GM12878 (cell line): ENCODE measurements at regions not wholly inside any gene's neighbourhood (a gene's known extent, or its start where the extent isn't known, plus 50 kb on each side); places are given as distances from the start of the nearest gene placed in this dataset.

ENCODE experiments used
- ATAC-seq: fragments of 200-7000 bp; cut with Tn5 transposase; 3 replicates; pipeline ENCODE4 v1.9.1; 2020; ENCODE audit warnings: mild to moderate bottlenecking, moderate library complexity
- BruUV-seq: library from RNA; stranded (reverse); fragments of 400-500 nt; replicated peaks from 2 replicates; lab custom pipeline; 2021; lab: Mats Ljungman, UMichigan
- CTCF ChIA-PET: fragments of 300-600 bp; sonication (Branson Sonifier 250); formaldehyde crosslinking; extraction: SDS; loops from one replicate; lab custom pipeline; 2021; ENCODE audit warnings: inconsistent platforms; lab: Yijun Ruan, JAX
- POLR2A ChIA-PET: fragments of 350-600 bp; formaldehyde crosslinking; extraction: SDS; loops from one replicate; lab custom pipeline; 2021; ENCODE audit warnings: inconsistent platforms; lab: Charles Lee
- RAD21 ChIA-PET: fragments of 300-600 bp; sonication (Branson Sonifier 250); formaldehyde crosslinking; loops from one replicate; lab custom pipeline; 2023; ENCODE audit warnings: antibody characterized with exemption; ENCODE audit not compliant: unreplicated experiment; lab: Charles Lee
- SMC1A ChIA-PET: fragments of 300-600 bp; sonication (Branson Sonifier 250); formaldehyde crosslinking; loops from one replicate; lab custom pipeline; 2023; ENCODE audit not compliant: unreplicated experiment, uncharacterized antibody; lab: Charles Lee
- DNase-seq: peaks from one replicate; pipeline ENCODE4 v3.0.0-alpha.2; 2011; ENCODE audit warnings: low read depth, low spot score
- FAIRE-seq: peaks from 3 replicates; lab custom pipeline; 2011; peaks lifted over from hg19 to GRCh38; lab: Jason Lieb, UNC
- H2AFZ ChIP-seq: 2 replicates; pipeline ENCODE4 v1.6.0; 2011; ENCODE audit warnings: low read depth, low read length, control low read depth; ENCODE audit not compliant: control insufficient read depth
- H3K27ac ChIP-seq: 2 replicates; pipeline ENCODE4 v1.5.1; 2011; ENCODE audit warnings: control low read depth; ENCODE audit not compliant: control insufficient read depth, insufficient read depth
- H3K27me3 ChIP-seq, 2 experiments: replicated peaks in 1 of 2; 2 replicates each; pipeline versions ENCODE4 v1.6.0 to v1.6.1; 2011; ENCODE audit warnings: low read length in 1 of 2; ENCODE audit not compliant: control insufficient read depth in 2 of 2, insufficient read depth in 2 of 2
- H3K36me3 ChIP-seq, 2 experiments: 2 replicates each; pipeline ENCODE4 v1.5.1; 2011; ENCODE audit warnings: low read length in 1 of 2; ENCODE audit not compliant: control insufficient read depth in 2 of 2, insufficient read depth in 2 of 2
- H3K4me1 ChIP-seq: 2 replicates; pipeline ENCODE4 v1.6.1; 2011; ENCODE audit warnings: mild to moderate bottlenecking, low read length, moderate library complexity, mixed read lengths; ENCODE audit not compliant: control insufficient read depth, insufficient read depth
- H3K4me2 ChIP-seq: 2 replicates; pipeline ENCODE4 v1.6.0; 2011; ENCODE audit warnings: control low read depth; ENCODE audit not compliant: control insufficient read depth, insufficient read depth
- H3K4me3 ChIP-seq: fragments of 200-600 bp; sonication (generic); 2 replicates; pipeline ENCODE4 v1.5.1; 2016
- H3K79me2 ChIP-seq: 2 replicates; pipeline ENCODE4 v1.6.0; 2011; ENCODE audit warnings: low read length; ENCODE audit not compliant: control insufficient read depth, insufficient read depth
- H3K9ac ChIP-seq: 2 replicates; pipeline ENCODE4 v1.8.0; 2011; ENCODE audit warnings: low read length, control low read depth, mixed read lengths; ENCODE audit not compliant: control insufficient read depth, insufficient read depth
- H3K9me3 ChIP-seq: replicated peaks from 3 replicates; pipeline ENCODE4 v1.5.1; 2011; ENCODE audit warnings: mild to moderate bottlenecking, low read length; ENCODE audit not compliant: control insufficient read depth, insufficient read depth
- H4K20me1 ChIP-seq: 2 replicates; pipeline ENCODE4 v1.6.0; 2011; ENCODE audit not compliant: control insufficient read depth, insufficient read depth
- BMI1 ChIP-seq: fragments of 450-650 bp; IDR thresholded peaks from 2 replicates; pipeline ENCODE4 v1.6.1; 2016; ENCODE audit warnings: mild to moderate bottlenecking, moderate library complexity, borderline replicate concordance
- CHD2 ChIP-seq: IDR thresholded peaks from 2 replicates; pipeline ENCODE4 v1.6.1; 2011; ENCODE audit warnings: low read depth, low read length, improper control_type of control experiment, borderline replicate concordance
- ETV6 ChIP-seq, 2 experiments: fragments of 450-650 bp in 1 of 2; IDR thresholded peaks in 1 of 2; conservative IDR thresholded peaks in 1 of 2; 2 replicates each; pipeline ENCODE4 v1.6.1; 2014; ENCODE audit warnings: antibody characterized with exemption in 1 of 2, borderline replicate concordance in 1 of 2, low read depth in 1 of 2, mild to moderate bottlenecking in 1 of 2, moderate library complexity in 1 of 2
- JUND ChIP-seq: IDR thresholded peaks from 2 replicates; pipeline ENCODE4 v1.6.1; 2012; ENCODE audit warnings: low read depth, mild to moderate bottlenecking, low read length, improper control_type of control experiment, moderate library complexity
- KLF5 ChIP-seq: fragments of 450-650 bp; IDR thresholded peaks from 2 replicates; pipeline ENCODE4 v1.6.1; 2014; ENCODE audit warnings: mild to moderate bottlenecking; ENCODE audit not compliant: partially characterized antibody
- MTA2 ChIP-seq: fragments of 450-650 bp; IDR thresholded peaks from 2 replicates; pipeline ENCODE4 v1.6.1; 2016; ENCODE audit warnings: low read depth, mild to moderate bottlenecking, moderate library complexity
- POLR2A ChIP-seq: IDR thresholded peaks from 2 replicates; pipeline ENCODE4 v1.6.1; 2011; ENCODE audit warnings: low read depth, mild to moderate bottlenecking, low read length
- POU2F2 ChIP-seq: IDR thresholded peaks from 3 replicates; pipeline ENCODE4 v1.6.1; 2011; ENCODE audit warnings: low read depth, mild to moderate bottlenecking, low read length, borderline replicate concordance
- RELA ChIP-seq: fragments of 450-650 bp; IDR thresholded peaks from 2 replicates; pipeline ENCODE4 v1.8.0; 2014; ENCODE audit warnings: borderline replicate concordance; ENCODE audit not compliant: partially characterized antibody
- SMARCA5 ChIP-seq: fragments of 450-650 bp; IDR thresholded peaks from 2 replicates; pipeline ENCODE4 v1.6.1; 2017; ENCODE audit warnings: mild to moderate bottlenecking
- SREBF1 ChIP-seq: IDR thresholded peaks from 2 replicates; pipeline ENCODE4 v1.6.1; 2012; ENCODE audit warnings: mild to moderate bottlenecking, low read length
- WRNIP1 ChIP-seq: IDR thresholded peaks from 2 replicates; pipeline ENCODE4 v1.6.1; 2011; ENCODE audit warnings: low read depth, low read length, improper control_type of control experiment, borderline replicate concordance
- ZZZ3 ChIP-seq: IDR thresholded peaks from 2 replicates; pipeline ENCODE4 v1.6.1; 2011; ENCODE audit warnings: low read depth; ENCODE audit not compliant: control insufficient read depth, insufficient read length
- WGBS: methylation state at CpG from one replicate; pipeline ENCODE4 v1.1.6; 2016; ENCODE audit warnings: low lambda C conversion rate; ENCODE audit not compliant: insufficient replicate concordance, insufficient coverage; ENCODE audit errors: missing lambda C conversion rate; 5-methylcytosine and 5-hydroxymethylcytosine counted together
- in situ Hi-C: fragments of 300-500 bp; cut with MboI; formaldehyde crosslinking; loops from 9 replicates; pipeline ENCODE4 v1.14.3; 2018; ENCODE audit warnings: mixed read lengths
- intact Hi-C: fragments of 100-400 bp; cut with micrococcal nuclease; formaldehyde crosslinking; loops from one replicate; pipeline ENCODE4 v1.14.2; 2022; ENCODE audit not compliant: unreplicated experiment
- TF ChIP-seq, protein P1 (sequence below): fragments of 450-650 bp; IDR thresholded peaks from 2 replicates; pipeline ENCODE4 v1.6.1; 2016; ENCODE audit warnings: mild to moderate bottlenecking
- TF ChIP-seq, protein P2 (sequence below): fragments of 150-350 bp; IDR thresholded peaks from 2 replicates; pipeline ENCODE4 v1.6.1; 2014; ENCODE audit warnings: mild to moderate bottlenecking, low read depth, low read length

DNA sequence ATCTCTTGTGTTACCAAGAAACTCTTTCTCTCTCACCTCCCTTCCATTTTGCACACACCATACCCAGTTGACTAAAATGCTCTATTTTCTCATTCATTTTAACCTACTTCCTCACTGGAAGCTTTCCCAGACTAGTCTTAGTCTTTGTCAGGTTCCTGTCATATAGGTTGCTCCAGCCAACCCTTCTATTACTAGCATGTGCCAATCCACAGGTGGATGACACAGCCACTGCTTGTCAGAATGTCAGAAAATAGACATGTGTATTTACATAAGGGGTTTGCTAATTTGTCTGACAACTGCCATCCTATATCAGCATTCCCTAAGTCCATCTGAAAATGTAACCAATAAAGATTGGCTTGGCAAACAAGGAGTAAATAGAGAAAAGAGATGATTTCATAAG, 239.2 kb upstream of the SMIM31 start:
- intact Hi-C loops: no loop called here
- Histone ChIP-seq H3K27ac (no peak overlapping the region), H4K20me1 (no peaks in the 10 kb centered on the region), H3K27me3 (no peaks in the 10 kb centered on the region; a peak in 1 of 4 replicates), H2AFZ (no peak overlapping the region), H3K9me3 (no peaks in the 10 kb centered on the region), H3K36me3 (no peaks in the 10 kb centered on the region), H3K4me3 (no peak overlapping the region), H3K4me1 (no peaks in the 10 kb centered on the region), H3K9ac (no peak overlapping the region), H3K4me2 (no peak overlapping the region), H3K79me2 (no peaks in the 10 kb centered on the region)
- TF ChIP-seq MTA2: no peak
- TF ChIP-seq, protein P1, sequence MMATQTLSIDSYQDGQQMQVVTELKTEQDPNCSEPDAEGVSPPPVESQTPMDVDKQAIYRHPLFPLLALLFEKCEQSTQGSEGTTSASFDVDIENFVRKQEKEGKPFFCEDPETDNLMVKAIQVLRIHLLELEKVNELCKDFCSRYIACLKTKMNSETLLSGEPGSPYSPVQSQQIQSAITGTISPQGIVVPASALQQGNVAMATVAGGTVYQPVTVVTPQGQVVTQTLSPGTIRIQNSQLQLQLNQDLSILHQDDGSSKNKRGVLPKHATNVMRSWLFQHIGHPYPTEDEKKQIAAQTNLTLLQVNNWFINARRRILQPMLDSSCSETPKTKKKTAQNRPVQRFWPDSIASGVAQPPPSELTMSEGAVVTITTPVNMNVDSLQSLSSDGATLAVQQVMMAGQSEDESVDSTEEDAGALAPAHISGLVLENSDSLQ: no peak
- TF ChIP-seq CHD2: no peak
- TF ChIP-seq BMI1: no peak
- no TSS peak for BruUV-seq
- ChIA-PET CTCF (no interaction called here), SMC1A (no interaction called here), POLR2A (no interaction called here), RAD21 (no interaction called here)
- in situ Hi-C loops: no loop called here
- no peak for DNase-seq
- no peak for ATAC-seq
- no peak for FAIRE-seq

DNA sequence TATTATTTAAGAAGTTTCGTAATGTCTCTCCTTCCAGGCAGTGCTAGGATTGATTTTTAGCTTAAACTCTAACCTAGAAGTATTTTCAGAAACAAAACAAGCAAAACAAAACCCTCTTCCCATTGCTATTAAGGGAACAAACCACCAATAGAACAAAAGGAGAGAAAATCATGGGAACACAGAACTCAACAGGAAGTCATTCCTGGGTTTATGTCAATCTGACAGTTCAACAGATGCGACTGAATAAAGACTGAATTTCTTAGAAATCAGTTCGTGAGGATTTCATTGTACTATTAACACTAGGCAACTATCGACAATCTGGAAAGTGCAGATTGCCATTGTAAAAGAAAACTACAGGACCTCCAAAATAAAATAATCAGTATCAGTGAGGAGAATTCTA, 229.1 kb upstream of the SMIM31 start:
- Histone ChIP-seq H3K4me3 (no peak overlapping the region), H3K4me1 (no peaks in the 10 kb centered on the region), H3K4me2 (no peak overlapping the region), H3K79me2 (no peaks in the 10 kb centered on the region), H4K20me1 (no peaks in the 10 kb centered on the region), H3K9ac (no peak overlapping the region), H3K9me3 (no peaks in the 10 kb centered on the region), H3K27ac (no peak overlapping the region), H3K36me3 (no peaks in the 10 kb centered on the region), H3K27me3 (no peaks in the 10 kb centered on the region), H2AFZ (no peak overlapping the region)
- RAD21 ChIA-PET: no interaction called here
- 1% methylated on average over 4 of the region's 4 CpGs for WGBS
- POLR2A ChIA-PET: interaction anchor here (0.6 kb wide), 1 partner anchor 975 kb away, joined by 6 read pairs; no protein-coding TSS in a partner anchor
- SMC1A ChIA-PET: no interaction called here
- FAIRE-seq: no peak
- intact Hi-C loops (no loop called here), in situ Hi-C loops (no loop called here)
- BruUV-seq: no TSS peak
- CTCF ChIA-PET: no interaction called here
- DNase-seq: no peak
- no peak for ATAC-seq
- no peak for TF ChIP-seq SMARCA5
- TF ChIP-seq, protein P2, sequence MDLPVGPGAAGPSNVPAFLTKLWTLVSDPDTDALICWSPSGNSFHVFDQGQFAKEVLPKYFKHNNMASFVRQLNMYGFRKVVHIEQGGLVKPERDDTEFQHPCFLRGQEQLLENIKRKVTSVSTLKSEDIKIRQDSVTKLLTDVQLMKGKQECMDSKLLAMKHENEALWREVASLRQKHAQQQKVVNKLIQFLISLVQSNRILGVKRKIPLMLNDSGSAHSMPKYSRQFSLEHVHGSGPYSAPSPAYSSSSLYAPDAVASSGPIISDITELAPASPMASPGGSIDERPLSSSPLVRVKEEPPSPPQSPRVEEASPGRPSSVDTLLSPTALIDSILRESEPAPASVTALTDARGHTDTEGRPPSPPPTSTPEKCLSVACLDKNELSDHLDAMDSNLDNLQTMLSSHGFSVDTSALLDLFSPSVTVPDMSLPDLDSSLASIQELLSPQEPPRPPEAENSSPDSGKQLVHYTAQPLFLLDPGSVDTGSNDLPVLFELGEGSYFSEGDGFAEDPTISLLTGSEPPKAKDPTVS: no peak
- TF ChIP-seq KLF5: no peak
- TF ChIP-seq ETV6 (conservative IDR thresholded peaks at IDR 0.05 in 1 of 2, IDR thresholded peaks at IDR 0.05 in 1 of 2; ENCODE audit: borderline replicate concordance in 1 of 2, low read depth in 1 of 2): no peak
- TF ChIP-seq JUND: no peak
- no peak for TF ChIP-seq ZZZ3
- TF ChIP-seq POU2F2: no peak
- no peak for TF ChIP-seq BMI1
- TF ChIP-seq RELA: no peak
- TF ChIP-seq WRNIP1: no peak
- no peak for TF ChIP-seq POLR2A
- TF ChIP-seq SREBF1: no peak
